ENCODE measurements at regions not wholly inside any gene's neighbourhood (a gene's known extent, or its start where the extent isn't known, plus 50 kb on each side); places are given as distances from the start of the nearest gene placed in this dataset.

- no peaks in the 10 kb centered on the region for H3K36me3 Mint-ChIP-seq (ENCODE audit: low read depth)
- H3K9me3 Mint-ChIP-seq, result peaks cover 3% of the 10 kb centered on the region
- TF ChIP-seq CTCF (IDR thresholded peaks at IDR 0.05; ENCODE audit: unreplicated experiment in 3 of 3), result no peak
- no peak overlapping the region for H3K27ac Mint-ChIP-seq
- no peak overlapping the region for H3K4me3 Mint-ChIP-seq
- no peaks in the 10 kb centered on the region for H3K27me3 Mint-ChIP-seq (ENCODE audit: low read depth)
- H3K4me1 Mint-ChIP-seq, result peaks cover 27% of the 10 kb centered on the region
These were observed 345.1 kb upstream of the C11orf87 start for GRCh38 chr11:109076870-109077269.

- peaks cover 3% of the 10 kb centered on the region for H3K9me3 Mint-ChIP-seq
- no peak overlapping the region for H3K4me3 Mint-ChIP-seq
- H3K4me1 Mint-ChIP-seq, result peaks cover 23% of the 10 kb centered on the region
- no peak overlapping the region for H3K27ac Mint-ChIP-seq
- H3K27me3 Mint-ChIP-seq (ENCODE audit: low read depth), result no peaks in the 10 kb centered on the region
- no peak for TF ChIP-seq CTCF (IDR thresholded peaks at IDR 0.05; ENCODE audit: unreplicated experiment in 3 of 3)
- H3K36me3 Mint-ChIP-seq (ENCODE audit: low read depth), result no peaks in the 10 kb centered on the region
These were observed 344.6 kb upstream of the C11orf87 start for GRCh38 chr11:109077291-109077920.

GRCh38 chr11:109085708-109086373, 336.1 kb upstream of the C11orf87 start:
- Mint-ChIP-seq H3K27ac (no peak overlapping the region), H3K9me3 (peaks cover 9% of the 10 kb centered on the region), H3K4me1 (no peaks in the 10 kb centered on the region), H3K27me3 (ENCODE audit: low read depth) (no peaks in the 10 kb centered on the region), H3K4me3 (no peak overlapping the region), H3K36me3 (ENCODE audit: low read depth) (no peaks in the 10 kb centered on the region)
- no peak for TF ChIP-seq CTCF (IDR thresholded peaks at IDR 0.05; ENCODE audit: unreplicated experiment in 3 of 3)

- Mint-ChIP-seq H3K27ac (no peak overlapping the region), H3K9me3 (peaks cover 9% of the 10 kb centered on the region), H3K36me3 (ENCODE audit: low read depth) (no peaks in the 10 kb centered on the region), H3K27me3 (ENCODE audit: low read depth) (no peaks in the 10 kb centered on the region), H3K4me1 (no peaks in the 10 kb centered on the region), H3K4me3 (no peak overlapping the region)
- no peak for TF ChIP-seq CTCF (IDR thresholded peaks at IDR 0.05; ENCODE audit: unreplicated experiment in 3 of 3)
These were observed 335.1 kb upstream of the C11orf87 start for GRCh38 chr11:109086931-109087330.

- H3K27me3 Mint-ChIP-seq (ENCODE audit: low read depth), result no peaks in the 10 kb centered on the region
- no peaks in the 10 kb centered on the region for H3K36me3 Mint-ChIP-seq (ENCODE audit: low read depth)
- H3K4me3 Mint-ChIP-seq, result no peak overlapping the region
- TF ChIP-seq CTCF (IDR thresholded peaks at IDR 0.05; ENCODE audit: unreplicated experiment in 3 of 3), result no peak
- no peak overlapping the region for H3K27ac Mint-ChIP-seq
- no peaks in the 10 kb centered on the region for H3K4me1 Mint-ChIP-seq
- peaks cover 9% of the 10 kb centered on the region for H3K9me3 Mint-ChIP-seq
These were observed 333.9 kb upstream of the C11orf87 start for GRCh38 chr11:109088086-109088485.

GRCh38 chr11:109089144-109089543, 332.8 kb upstream of the C11orf87 start:
- peaks cover 9% of the 10 kb centered on the region for H3K9me3 Mint-ChIP-seq
- H3K4me1 Mint-ChIP-seq, result no peaks in the 10 kb centered on the region
- TF ChIP-seq CTCF (IDR thresholded peaks at IDR 0.05; ENCODE audit: unreplicated experiment in 3 of 3), result no peak
- H3K4me3 Mint-ChIP-seq, result no peak overlapping the region
- H3K27me3 Mint-ChIP-seq (ENCODE audit: low read depth), result no peaks in the 10 kb centered on the region
- H3K36me3 Mint-ChIP-seq (ENCODE audit: low read depth), result no peaks in the 10 kb centered on the region
- H3K27ac Mint-ChIP-seq, result no peak overlapping the region

Measured in nephron (organoid).